ENCODE measurements at regions not wholly inside any gene's neighbourhood (a gene's known extent, or its start where the extent isn't known, plus 50 kb on each side); places are given as distances from the start of the nearest gene placed in this dataset.
"Not testable (repeated sequence)": the region's sequence is repeated elsewhere in the genome, so short reads cannot be mapped to it uniquely, and the experiment has no call there.

GRCh38 chr2:81389203-81389602 is 1084.7 kb upstream of the LRRTM1 start:
- Histone ChIP-seq H3K36me3 (ENCODE audit: control insufficient read depth in 2 of 2, insufficient read depth in 1 of 2, low read length in 2 of 2) (no peaks in the 10 kb centered on the region), H3K9me3 (ENCODE audit: control insufficient read depth, insufficient read depth, low read depth, low read length) (no peaks in the 10 kb centered on the region), H3K4me1 (ENCODE audit: control insufficient read depth, insufficient read depth, low read length) (no peaks in the 10 kb centered on the region), H3K4me3 (ENCODE audit: low read depth, low read length) (no peak overlapping the region), H3K27ac (ENCODE audit: extremely low read depth, low read depth, low read length) (no peak overlapping the region)
- no peak for TF ChIP-seq KLF16 (tag by site-specific recombination; IDR thresholded peaks at IDR 0.05)
- no peak for TF ChIP-seq INSM2 (tag by site-specific recombination; IDR thresholded peaks at IDR 0.05)
- no peak for TF ChIP-seq ZNF626 (tag by site-specific recombination; IDR thresholded peaks at IDR 0.05)
- no peak for TF ChIP-seq BCL6B (tag by site-specific recombination; IDR thresholded peaks at IDR 0.05)
- TF ChIP-seq ZNF791 (tag by site-specific recombination; IDR thresholded peaks at IDR 0.05), result no peak
- no peak for TF ChIP-seq GFI1B (tag by site-specific recombination; IDR thresholded peaks at IDR 0.05)
- no peak for TF ChIP-seq MZF1 (tag by site-specific recombination; IDR thresholded peaks at IDR 0.05; ENCODE audit: borderline replicate concordance)
- no peak for TF ChIP-seq ZNF514 (tag by site-specific recombination; IDR thresholded peaks at IDR 0.05)
- TF ChIP-seq REPIN1 (tag by site-specific recombination; IDR thresholded peaks at IDR 0.05; ENCODE audit: low read depth), result no peak
- TF ChIP-seq ZNF76 (tag by site-specific recombination; IDR thresholded peaks at IDR 0.05; ENCODE audit: borderline replicate concordance, low read depth), result no peak
- TF ChIP-seq PRDM10 (tag by site-specific recombination; IDR thresholded peaks at IDR 0.05), result no peak
- no peak for TF ChIP-seq ZNF416 (tag by site-specific recombination; IDR thresholded peaks at IDR 0.05)
- TF ChIP-seq MEIS1 (CRISPR knock-in tag; IDR thresholded peaks at IDR 0.05; ENCODE audit: borderline replicate concordance), result no peak
- ChIA-PET POLR2A (no interaction called here), CTCF (no interaction called here)

- CTCF ChIA-PET, result no interaction called here
- H3K36me3 ChIP-seq (ENCODE audit: control insufficient read depth in 2 of 2, insufficient read depth in 1 of 2, low read length in 2 of 2), result no peaks in the 10 kb centered on the region
- TF ChIP-seq KLF10 (tag by site-specific recombination; IDR thresholded peaks at IDR 0.05) (no peak), ZBTB20 (tag by site-specific recombination; IDR thresholded peaks at IDR 0.05) (no peak), ZNF311 (tag by site-specific recombination; IDR thresholded peaks at IDR 0.05; ENCODE audit: borderline replicate concordance) (no peak), ZNF16 (tag by site-specific recombination; IDR thresholded peaks at IDR 0.05; ENCODE audit: low read depth) (no peak), ZNF571 (tag by site-specific recombination; IDR thresholded peaks at IDR 0.05) (no peak), KLF1 (tag by site-specific recombination; IDR thresholded peaks at IDR 0.05) (no peak), HOXC10 (CRISPR knock-in tag; IDR thresholded peaks at IDR 0.05) (no peak), IKZF3 (tag by site-specific recombination; IDR thresholded peaks at IDR 0.05) (no peak)
- POLR2A ChIA-PET, result no interaction called here
- no peaks in the 10 kb centered on the region for H3K9me3 ChIP-seq (ENCODE audit: control insufficient read depth, insufficient read depth, low read depth, low read length)
- H3K4me3 ChIP-seq (ENCODE audit: low read depth, low read length), result no peak overlapping the region
- H3K27ac ChIP-seq (ENCODE audit: extremely low read depth, low read depth, low read length), result no peak overlapping the region
- H3K4me1 ChIP-seq (ENCODE audit: control insufficient read depth, insufficient read depth, low read length), result no peaks in the 10 kb centered on the region
Observed at GRCh38 chr2:81363800-81364199, 1059.2 kb upstream of the LRRTM1 start.

- H3K4me1 ChIP-seq (ENCODE audit: control insufficient read depth, insufficient read depth, low read length); H3K27ac ChIP-seq (ENCODE audit: extremely low read depth, low read depth, low read length); H3K36me3 ChIP-seq (ENCODE audit: control insufficient read depth in 2 of 2, insufficient read depth in 1 of 2, low read length in 2 of 2); H3K9me3 ChIP-seq (ENCODE audit: control insufficient read depth, insufficient read depth, low read depth, low read length); CTCF ChIA-PET; H3K4me3 ChIP-seq (ENCODE audit: low read depth, low read length); POLR2A ChIA-PET: not testable (repeated sequence)
Observed at GRCh38 chr2:81362468-81362867, 1057.9 kb upstream of the LRRTM1 start.

Data from HEK293 (cell line).